Endothelial cell of umbilical vein (primary cell): ENCODE measurements at regions not wholly inside any gene's neighbourhood (a gene's known extent, or its start where the extent isn't known, plus 50 kb on each side); places are given as distances from the start of the nearest gene placed in this dataset.

ENCODE experiments used
- BruUV-seq: library from RNA; stranded (reverse); fragments of 400-500 nt; replicated peaks from 2 replicates; lab custom pipeline; 2021; lab: Mats Ljungman, UMichigan
- CTCF ChIA-PET: fragments of 300-600, 350-600 bp; sonication (Branson Sonifier 250); formaldehyde crosslinking; loops from one replicate; lab custom pipeline; 2021; ENCODE audit warnings: antibody characterized with exemption, inconsistent platforms; lab: Charles Lee
- POLR2A ChIA-PET: fragments of 300-600, 350-600 bp; sonication (Branson Sonifier 250); formaldehyde crosslinking; loops from one replicate; lab custom pipeline; 2021; ENCODE audit warnings: antibody characterized with exemption, inconsistent platforms; lab: Charles Lee
- DNase-seq: peaks from one replicate; pipeline ENCODE4 v3.0.0-alpha.2; 2011; ENCODE audit warnings: low read depth, low spot score
- FAIRE-seq: peaks from 2 replicates; lab custom pipeline; 2011; peaks lifted over from hg19 to GRCh38; lab: Jason Lieb, UNC
- H2AFZ ChIP-seq: 2 replicates; pipeline ENCODE4 v1.6.0; 2012; ENCODE audit warnings: low read depth, low read length, control low read depth, inconsistent platforms
- H3K27ac ChIP-seq: 2 replicates; pipeline ENCODE4 v1.5.1; 2011; ENCODE audit warnings: low read depth, mild to moderate bottlenecking, control low read depth, low read length, moderate library complexity; ENCODE audit not compliant: insufficient read depth
- H3K27me3 ChIP-seq, 2 experiments: 2 replicates each; pipeline versions ENCODE4 v1.6.0 to v1.6.1; 2011; ENCODE audit warnings: low read length in 2 of 2, mixed read lengths in 1 of 2; ENCODE audit not compliant: control insufficient read depth in 2 of 2, insufficient read depth in 2 of 2
- H3K36me3 ChIP-seq, 2 experiments: 2 replicates in 1 of 2; 3 replicates in 1 of 2; pipeline ENCODE4 v1.5.1; 2011; ENCODE audit warnings: low read length in 2 of 2, mild to moderate bottlenecking in 1 of 2, moderate library complexity in 1 of 2; ENCODE audit not compliant: control insufficient read depth in 2 of 2, insufficient read depth in 2 of 2; ENCODE audit errors: extremely low read depth in 1 of 2
- H3K4me1 ChIP-seq: 3 replicates; pipeline ENCODE4 v1.5.1; 2011; ENCODE audit warnings: mild to moderate bottlenecking, low read length; ENCODE audit not compliant: control insufficient read depth, insufficient read depth; ENCODE audit errors: extremely low read depth
- H3K4me2 ChIP-seq: 2 replicates; pipeline ENCODE4 v1.6.1; 2011; ENCODE audit warnings: low read length, control low read depth, mixed read lengths; ENCODE audit not compliant: insufficient read depth
- H3K4me3 ChIP-seq, 3 experiments: fragments of 200-600 bp in 1 of 3; sonication (generic), shearing (Covaris generic) in 1 of 3; replicated peaks in 1 of 3; 2 replicates each; pipeline ENCODE4 v1.5.1; 2011 to 2016; ENCODE audit warnings: control low read depth in 3 of 3, low read length in 3 of 3, mild to moderate bottlenecking in 2 of 3, inconsistent platforms in 1 of 3, low read depth in 1 of 3, moderate library complexity in 1 of 3; ENCODE audit not compliant: insufficient read depth in 1 of 3
- H3K79me2 ChIP-seq: 2 replicates; pipeline ENCODE4 v1.6.0; 2012; ENCODE audit warnings: low read length, inconsistent platforms; ENCODE audit not compliant: control insufficient read depth, insufficient read depth
- H3K9ac ChIP-seq: replicated peaks from 2 replicates; pipeline ENCODE3; 2011; ENCODE audit warnings: low read length, control low read depth; ENCODE audit not compliant: insufficient read depth; ENCODE audit errors: extremely low read depth
- H3K9me1 ChIP-seq: replicated peaks from 3 replicates; pipeline ENCODE4 v1.6.0; 2011; ENCODE audit warnings: mild to moderate bottlenecking, low read length; ENCODE audit not compliant: control insufficient read depth, insufficient read depth; ENCODE audit errors: extremely low read depth
- H3K9me3 ChIP-seq: replicated peaks from 2 replicates; pipeline ENCODE4 v1.5.1; 2012; ENCODE audit warnings: low read length, inconsistent platforms; ENCODE audit not compliant: control insufficient read depth, insufficient read depth
- H4K20me1 ChIP-seq: replicated peaks from 2 replicates; pipeline ENCODE3; 2011; ENCODE audit warnings: mild to moderate bottlenecking, low read length; ENCODE audit not compliant: control insufficient read depth, insufficient read depth; ENCODE audit errors: extremely low read depth
- EZH2 ChIP-seq: IDR thresholded peaks from 2 replicates; pipeline ENCODE4 v1.6.1; 2012; ENCODE audit warnings: borderline replicate concordance, low read depth, mild to moderate bottlenecking, moderate library complexity, low read length, inconsistent platforms; ENCODE audit not compliant: severe bottlenecking
- MYC ChIP-seq: IDR thresholded peaks from one replicate; pipeline ENCODE4 v1.6.1; 2011; ENCODE audit warnings: mild to moderate bottlenecking, low read depth, low read length
- POLR2A ChIP-seq: IDR thresholded peaks from 2 replicates; pipeline ENCODE4 v1.6.1; 2012; ENCODE audit warnings: low read depth, mild to moderate bottlenecking, control low read depth, low read length
- POLR2AphosphoS5 ChIP-seq: IDR thresholded peaks from 2 replicates; pipeline ENCODE4 v1.6.1; 2012; ENCODE audit warnings: low read depth, mild to moderate bottlenecking, control low read depth, low read length, moderate library complexity; ENCODE audit not compliant: insufficient read depth
- dilution Hi-C: fragments of 300-500 bp; cut with MboI; formaldehyde crosslinking; loops from one replicate; pipeline ENCODE4 v1.15.0; 2019; ENCODE audit warnings: low sequenced_read_pairs; ENCODE audit not compliant: extremely low pct_ligation_motif_present
- intact Hi-C: fragments of 100-400 bp; cut with micrococcal nuclease; formaldehyde crosslinking; loops from one replicate; pipeline ENCODE4 v1.10.0; 2022

DNA sequence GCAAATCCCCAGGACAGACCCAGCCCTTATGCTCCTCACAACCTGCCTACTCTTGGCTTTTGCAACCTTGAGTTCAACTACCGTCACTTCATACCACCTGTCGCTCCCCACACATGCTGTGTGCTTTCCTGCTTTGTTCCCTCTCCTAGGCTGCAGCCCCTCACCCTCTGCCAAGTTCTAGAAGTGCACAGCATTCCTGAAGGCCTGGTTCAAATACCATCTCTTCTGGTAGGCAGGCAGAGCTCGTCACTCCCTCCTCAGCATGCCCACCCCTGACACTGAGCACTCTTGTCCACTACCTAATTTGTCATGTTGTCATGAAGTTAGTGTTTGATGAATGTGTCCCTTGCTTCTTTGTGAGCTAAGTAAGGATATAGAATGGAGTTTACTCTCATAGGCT is 129.6 kb downstream of the SEMA6D start:
- no peak for FAIRE-seq

DNA sequence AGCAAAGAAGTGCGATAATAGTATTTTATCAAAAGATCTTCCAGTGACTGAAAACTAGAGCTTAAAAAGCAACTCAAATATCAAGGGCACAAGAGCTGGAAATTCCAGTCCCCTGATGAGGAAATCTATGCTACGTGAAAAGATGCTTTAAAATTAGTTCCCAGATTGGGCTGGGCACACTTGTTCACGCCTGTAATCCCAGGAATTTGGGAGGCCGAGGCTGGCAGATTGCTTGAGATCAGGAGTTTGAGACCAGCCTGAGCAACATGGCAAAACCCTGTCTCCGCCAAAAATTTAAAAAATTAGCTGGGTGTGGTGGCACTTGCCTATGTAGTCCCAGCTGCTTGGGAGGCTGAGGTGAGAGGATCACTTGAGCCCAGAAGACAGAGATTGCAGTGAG is 138.8 kb downstream of the SEMA6D start:
- dilution Hi-C loops = no loop called here

More for the DNA sequence above, 129.6 kb downstream of the SEMA6D start:
- no peak overlapping the region for H3K9ac ChIP-seq
- H2AFZ ChIP-seq = no peak overlapping the region
- DNase-seq = no peak
- TF ChIP-seq POLR2A (no peak), EZH2 (no peak), MYC (no peak)
- no TSS peak for BruUV-seq
- ChIA-PET CTCF (interaction anchor here (1.4 kb wide), 1 partner anchor 130 kb away, joined by 3 read pairs; the partner anchor contains the start of gene SEMA6D), POLR2A (no interaction called here)
- dilution Hi-C loops (no loop called here), intact Hi-C loops (no loop called here)
- no peaks in the 10 kb centered on the region for H3K9me1 ChIP-seq
- no peaks in the 10 kb centered on the region for H3K9me3 ChIP-seq
- no peak overlapping the region for H3K4me3 ChIP-seq
- H3K36me3 ChIP-seq = no peaks in the 10 kb centered on the region
- no peaks in the 10 kb centered on the region for H4K20me1 ChIP-seq
- H3K27me3 ChIP-seq = peaks cover 2 to 3% of the 10 kb centered on the region in 2 experiments
- no peak overlapping the region for H3K27ac ChIP-seq
- H3K4me1 ChIP-seq = no peaks in the 10 kb centered on the region
- H3K79me2 ChIP-seq = no peaks in the 10 kb centered on the region
- no peak overlapping the region for H3K4me2 ChIP-seq

More for the DNA sequence above, 138.8 kb downstream of the SEMA6D start:
- no peak overlapping the region for H3K27ac ChIP-seq
- no peak overlapping the region for H2AFZ ChIP-seq
- H3K79me2 ChIP-seq = no peaks in the 10 kb centered on the region
- no peaks in the 10 kb centered on the region for H3K9me3 ChIP-seq
- FAIRE-seq (no peak), DNase-seq (no peak)
- no peaks in the 10 kb centered on the region for H4K20me1 ChIP-seq
- BruUV-seq = no TSS peak
- no peak overlapping the region for H3K4me2 ChIP-seq
- POLR2A ChIA-PET = no interaction called here
- H3K36me3 ChIP-seq = no peaks in the 10 kb centered on the region
- no peaks in the 10 kb centered on the region for H3K9me1 ChIP-seq
- H3K4me1 ChIP-seq = no peaks in the 10 kb centered on the region
- no peak for TF ChIP-seq POLR2AphosphoS5
- no peak overlapping the region for H3K9ac ChIP-seq
- intact Hi-C loops = no loop called here
- peaks cover 6 to 7% of the 10 kb centered on the region in 2 experiments for H3K27me3 ChIP-seq
- H3K4me3 ChIP-seq = no peak overlapping the region
- CTCF ChIA-PET = interaction anchor here (1.0 to 1.1 kb wide), 2 partner anchors 13 to 42 kb away, joined by 3 to 4 read pairs; no protein-coding TSS in a partner anchor
